ENCODE measurements at regions not wholly inside any gene's neighbourhood (a gene's known extent, or its start where the extent isn't known, plus 50 kb on each side); places are given as distances from the start of the nearest gene placed in this dataset.

- no peak for TF ChIP-seq CTCF (IDR thresholded peaks at IDR 0.05)
- no peak for TF ChIP-seq POLR2A (IDR thresholded peaks at IDR 0.05)
These were observed 188.0 kb upstream of the IRS2 start for GRCh38 chr13:109974354-109974753.

All from adrenal gland (tissue), 5 donors.